ENCODE measurements at regions not wholly inside any gene's neighbourhood (a gene's known extent, or its start where the extent isn't known, plus 50 kb on each side); places are given as distances from the start of the nearest gene placed in this dataset.

GRCh38 chr5:107213025-107213424, 457.7 kb downstream of the EFNA5 start:
- no peak for DNase-seq

GRCh38 chr5:107211630-107212029, 459.1 kb downstream of the EFNA5 start:
- DNase-seq: no peak

DNA sequence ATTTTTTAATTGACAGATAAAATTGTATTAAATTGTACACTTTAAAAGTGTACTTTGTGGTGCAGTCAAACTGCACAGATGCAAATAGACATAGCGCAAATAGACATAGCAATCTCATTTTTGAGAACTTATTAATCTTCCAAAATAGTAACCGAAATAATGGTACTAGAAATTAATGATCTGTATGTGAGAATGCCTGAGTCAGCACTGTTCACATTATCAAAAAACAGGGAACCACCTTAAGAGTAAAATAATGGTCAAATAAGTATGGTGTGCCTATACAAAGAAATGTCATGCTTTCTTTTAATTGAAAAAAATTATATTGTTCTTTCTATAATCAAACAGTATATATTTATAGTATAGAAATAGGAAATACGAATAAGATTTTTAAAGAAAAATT, 461.9 kb downstream of the EFNA5 start:
- no peak for DNase-seq

DNA sequence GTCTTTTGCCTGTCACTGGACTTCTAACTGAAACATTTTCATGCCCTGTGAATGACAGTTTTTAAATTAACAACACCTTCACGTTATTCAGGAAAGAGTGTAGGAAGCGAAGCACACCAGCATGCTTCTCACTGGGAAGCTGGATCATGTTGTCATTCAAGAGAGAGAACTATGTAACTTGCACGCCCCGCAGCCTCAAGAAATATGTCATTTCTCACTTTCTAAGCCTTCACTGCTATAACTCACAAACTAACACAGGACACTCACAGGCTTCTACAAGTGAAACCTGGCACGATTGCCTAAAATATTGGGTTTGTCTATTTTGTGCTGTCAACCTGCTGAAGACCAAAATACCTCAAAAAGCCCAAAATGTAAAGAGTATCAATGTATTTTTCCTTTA, 466.3 kb downstream of the EFNA5 start:
- DNase-seq: no peak

- DNase-seq: no peak
These were observed 467.5 kb downstream of the EFNA5 start for GRCh38 chr5:107203243-107203642.

GRCh38 chr5:107199756-107200155, 471.0 kb downstream of the EFNA5 start:
- DNase-seq: no peak

- DNase-seq: no peak
These were observed 474.2 kb downstream of the EFNA5 start for GRCh38 chr5:107196500-107197059.

GRCh38 chr5:107195890-107196395, 474.8 kb downstream of the EFNA5 start:
- no peak for DNase-seq

DNA sequence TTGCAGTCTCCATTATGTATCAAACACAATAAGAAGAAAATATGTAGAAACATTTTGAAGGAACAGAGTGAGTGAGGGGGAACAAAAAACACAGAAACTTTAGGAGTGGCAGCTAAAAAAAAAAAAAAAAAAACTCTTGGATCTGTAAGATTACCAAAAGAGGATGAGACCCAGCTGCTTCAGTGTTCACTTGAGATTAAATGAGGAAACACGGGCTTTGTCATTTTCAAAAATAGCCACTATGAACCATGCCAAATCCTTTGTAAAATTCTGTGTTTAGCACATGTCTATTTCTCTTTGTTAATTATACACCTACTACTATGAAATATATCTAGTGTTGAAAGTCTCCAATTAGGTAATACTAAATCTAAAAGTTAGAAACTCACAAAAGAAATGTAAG, 485.9 kb downstream of the EFNA5 start:
- no peak for DNase-seq

- DNase-seq: no peak
These were observed 486.7 kb downstream of the EFNA5 start for GRCh38 chr5:107184066-107184465.

- DNase-seq: no peak
These were observed 500.1 kb downstream of the EFNA5 start for GRCh38 chr5:107170620-107171019.

- no peak for DNase-seq
These were observed 500.9 kb downstream of the EFNA5 start for GRCh38 chr5:107169867-107170266.

GRCh38 chr5:107168848-107169752, 501.6 kb downstream of the EFNA5 start:
- no peak for DNase-seq

DNA sequence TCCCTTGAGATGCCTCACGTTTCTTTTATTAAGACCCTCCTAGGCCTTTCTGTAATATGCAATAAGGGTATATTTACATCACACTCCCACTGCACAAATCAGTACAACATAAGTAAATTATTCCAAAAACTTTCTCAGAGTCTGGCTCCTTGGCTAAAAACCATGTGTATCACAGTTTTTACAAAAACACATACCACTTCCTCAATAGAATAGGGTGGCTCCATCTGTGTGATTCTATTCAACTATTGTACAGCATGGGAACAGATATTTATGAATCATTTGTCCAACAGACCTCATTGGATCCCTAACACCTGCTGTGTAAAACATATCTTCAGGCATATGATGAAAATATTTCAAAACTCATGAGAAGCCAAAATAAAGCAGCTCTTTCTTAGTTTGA, 502.7 kb downstream of the EFNA5 start:
- DNase-seq: no peak

DNA sequence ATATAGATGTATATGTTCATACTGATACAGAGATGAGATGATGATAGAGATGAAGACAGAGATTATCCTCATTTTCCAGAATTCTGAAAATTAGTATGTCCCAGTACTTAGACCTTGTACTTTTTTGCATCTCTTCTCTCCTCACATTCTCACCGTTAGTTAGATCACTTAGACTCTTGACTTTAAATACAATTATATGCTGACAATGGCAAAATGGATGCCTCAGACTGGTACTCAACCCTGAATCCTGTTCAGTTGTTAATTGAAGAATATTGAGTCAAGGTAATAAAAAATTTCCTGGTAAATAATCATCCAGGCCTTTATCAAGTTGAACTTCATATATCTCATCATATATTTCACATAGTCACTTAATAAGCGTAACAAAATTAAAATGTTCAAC, 505.4 kb downstream of the EFNA5 start:
- no peak for DNase-seq

- no peak for DNase-seq
These were observed 512.9 kb downstream of the EFNA5 start for GRCh38 chr5:107157809-107158208.

GRCh38 chr5:107155707-107156106, 515.0 kb downstream of the EFNA5 start:
- no peak for DNase-seq

DNA sequence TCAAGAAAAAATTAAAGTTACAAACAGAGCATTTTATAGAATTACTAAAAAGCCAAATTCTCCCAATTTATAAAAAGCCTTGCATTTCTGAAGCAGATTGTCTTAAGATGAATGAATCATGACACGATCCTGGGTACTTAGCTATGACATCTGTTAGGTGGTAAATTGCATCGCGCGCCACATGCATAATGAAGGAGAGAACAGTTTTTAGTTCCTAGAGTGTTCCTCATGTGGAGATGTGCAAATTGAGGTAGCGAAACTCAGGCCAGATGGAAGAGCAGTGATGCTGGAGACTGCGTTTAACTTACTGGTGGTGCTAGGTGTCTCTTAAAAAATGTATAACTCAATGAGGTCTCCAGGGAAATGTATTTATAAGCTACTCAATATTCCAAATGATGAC, 516.1 kb downstream of the EFNA5 start:
- DNase-seq: peak in 1 of 2 donors; percentile 4

GRCh38 chr5:107153283-107153682, 517.5 kb downstream of the EFNA5 start:
- no peak for DNase-seq

- DNase-seq: no peak
These were observed 521.3 kb downstream of the EFNA5 start for GRCh38 chr5:107149243-107150005.

GRCh38 chr5:107147589-107147988, 523.1 kb downstream of the EFNA5 start:
- DNase-seq: no peak

GRCh38 chr5:107146901-107147300, 523.8 kb downstream of the EFNA5 start:
- no peak for DNase-seq

GRCh38 chr5:107135391-107135790, 535.3 kb downstream of the EFNA5 start:
- no peak for DNase-seq

GRCh38 chr5:107134931-107135330, 535.8 kb downstream of the EFNA5 start:
- no peak for DNase-seq

All from hippocampal formation (tissue), 2 donors.